Mucosa of stomach (tissue), 1 donor: ENCODE measurements at regions not wholly inside any gene's neighbourhood (a gene's known extent, or its start where the extent isn't known, plus 50 kb on each side); places are given as distances from the start of the nearest gene placed in this dataset.

Source experiments
- H3K27me3 ChIP-seq: one replicate; pipeline ENCODE4 v1.7.0; 2013; ENCODE audit warnings: mild to moderate bottlenecking, low read length; ENCODE audit not compliant: control insufficient read depth, insufficient read depth
- H3K36me3 ChIP-seq: one replicate; pipeline ENCODE4 v1.7.0; 2013; ENCODE audit warnings: low read length; ENCODE audit not compliant: control insufficient read depth, insufficient read depth
- H3K4me1 ChIP-seq: one replicate; pipeline ENCODE4 v1.7.0; 2013; ENCODE audit warnings: mild to moderate bottlenecking, low read length; ENCODE audit not compliant: control insufficient read depth, insufficient read depth
- H3K4me3 ChIP-seq: one replicate; pipeline ENCODE4 v1.7.0; 2013; ENCODE audit warnings: low read length
- H3K9ac ChIP-seq: one replicate; pipeline ENCODE4 v1.7.0; 2013; ENCODE audit warnings: mild to moderate bottlenecking, low read length, moderate library complexity
- H3K9me3 ChIP-seq: one replicate; pipeline ENCODE4 v1.7.0; 2013; ENCODE audit warnings: mild to moderate bottlenecking, low read length, moderate library complexity; ENCODE audit not compliant: control insufficient read depth
- donor health status: Pancreatic carcinoma.

DNA sequence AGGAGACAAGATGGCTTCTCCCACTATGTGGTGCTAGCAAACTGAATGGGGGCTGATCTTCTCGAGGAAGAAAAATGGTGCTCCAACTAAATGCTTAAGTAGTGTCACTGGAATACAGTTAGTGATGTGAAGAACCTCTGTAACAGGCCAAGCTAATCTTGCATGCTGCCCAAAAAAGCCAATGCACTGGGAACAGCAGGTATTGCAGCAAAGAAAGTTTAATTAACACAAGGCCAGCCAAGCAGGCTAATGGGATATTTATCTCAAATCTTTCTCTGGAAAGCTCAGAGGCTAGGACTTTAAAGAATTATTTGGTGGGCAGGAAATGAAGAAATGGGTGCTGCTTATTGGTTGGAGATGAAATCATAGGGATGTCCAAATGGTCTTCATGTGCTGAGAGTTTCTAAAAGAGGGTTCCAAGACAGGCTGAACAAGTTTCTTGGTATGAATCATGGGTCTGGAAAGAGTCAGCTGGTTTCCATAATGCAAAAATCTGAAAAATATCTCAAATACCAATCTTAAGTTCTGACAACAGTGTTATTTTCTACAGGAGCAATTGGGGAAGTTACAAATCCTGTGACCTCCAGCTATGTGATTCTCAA lies 1550.5 kb downstream of the SLITRK5 start:
- H3K27me3 ChIP-seq = no peaks in the 10 kb centered on the region
- no peaks in the 10 kb centered on the region for H3K4me1 ChIP-seq
- H3K36me3 ChIP-seq = no peaks in the 10 kb centered on the region
- H3K9ac ChIP-seq = no peak overlapping the region
- no peak overlapping the region for H3K4me3 ChIP-seq
- no peaks in the 10 kb centered on the region for H3K9me3 ChIP-seq

DNA sequence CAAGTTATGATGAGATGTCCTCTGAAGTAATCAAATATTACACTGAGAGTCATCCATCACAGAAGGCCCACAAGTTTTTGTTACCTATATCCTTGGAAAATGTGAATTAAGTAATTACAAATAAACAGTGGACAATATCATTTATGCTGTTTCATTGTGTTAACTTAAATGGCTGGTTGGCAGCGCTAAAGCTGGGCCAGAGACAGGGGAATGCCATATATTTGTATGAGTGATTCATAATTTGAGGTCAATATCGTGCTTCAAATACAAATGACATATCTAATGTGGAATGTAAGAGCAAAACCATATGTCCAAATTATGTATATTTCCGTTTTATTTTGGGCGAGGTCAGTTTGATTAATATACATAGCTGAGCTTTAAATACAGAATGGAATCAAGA lies 1556.2 kb downstream of the SLITRK5 start:
- no peaks in the 10 kb centered on the region for H3K36me3 ChIP-seq
- H3K9ac ChIP-seq = no peak overlapping the region
- H3K9me3 ChIP-seq = no peaks in the 10 kb centered on the region
- H3K4me3 ChIP-seq = no peak overlapping the region
- no peaks in the 10 kb centered on the region for H3K4me1 ChIP-seq
- H3K27me3 ChIP-seq = no peaks in the 10 kb centered on the region

DNA sequence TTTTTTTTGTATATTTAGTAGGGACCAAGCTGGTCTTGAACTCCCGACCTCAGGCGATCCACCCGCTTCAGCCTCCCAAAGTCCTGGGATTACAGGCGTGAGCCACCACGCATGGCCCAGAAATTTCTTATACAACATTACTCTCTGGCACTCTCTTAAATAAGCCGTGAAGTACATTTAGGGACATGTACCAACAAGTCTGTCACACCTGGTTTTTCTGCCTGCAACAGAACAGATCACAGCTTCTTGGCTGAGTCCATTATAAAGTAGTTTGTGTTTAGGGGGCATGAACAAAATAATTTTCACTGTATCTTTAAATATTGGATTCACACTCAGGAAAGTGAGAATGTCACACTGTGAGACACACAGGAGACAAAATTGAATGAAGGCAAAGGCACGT lies 1567.3 kb downstream of the SLITRK5 start:
- H3K4me1 ChIP-seq = no peaks in the 10 kb centered on the region
- no peak overlapping the region for H3K4me3 ChIP-seq
- H3K9me3 ChIP-seq = no peaks in the 10 kb centered on the region
- no peak overlapping the region for H3K9ac ChIP-seq
- no peaks in the 10 kb centered on the region for H3K36me3 ChIP-seq
- H3K27me3 ChIP-seq = no peaks in the 10 kb centered on the region

DNA sequence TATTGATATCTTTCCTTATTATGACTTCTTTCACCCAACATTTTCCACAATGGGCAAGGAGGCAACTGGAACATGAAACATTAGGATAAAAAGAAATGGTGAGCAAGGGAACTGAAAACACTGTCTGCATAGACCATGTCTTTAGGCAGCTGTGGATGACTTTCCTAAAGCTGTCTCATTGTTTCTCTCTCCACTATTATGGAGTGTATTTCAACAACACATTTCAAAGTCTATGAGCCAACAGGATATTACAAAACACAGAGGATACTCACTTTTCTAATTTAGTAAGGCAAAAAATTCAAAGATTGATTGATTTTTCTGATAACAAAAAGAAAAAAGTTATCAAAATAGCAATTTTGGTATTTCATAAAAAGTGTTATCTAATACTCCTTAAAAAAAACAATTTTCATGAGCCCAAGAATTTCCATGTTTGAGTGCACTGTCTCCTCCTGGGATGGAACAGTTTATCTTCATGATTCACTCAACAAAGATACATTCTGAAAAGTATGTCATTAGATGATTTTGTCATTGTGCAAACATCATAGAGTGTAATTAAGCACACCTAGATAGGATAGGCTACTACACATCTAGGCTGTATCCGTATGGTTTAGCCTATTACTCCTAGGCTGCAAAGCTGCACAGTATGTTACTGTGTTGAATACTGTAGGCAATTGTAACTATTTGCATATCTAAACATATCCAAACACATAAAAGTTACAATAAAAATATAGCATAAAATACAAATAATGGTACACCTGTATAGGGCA lies 1568.4 kb downstream of the SLITRK5 start:
- H3K36me3 ChIP-seq = no peaks in the 10 kb centered on the region
- H3K4me3 ChIP-seq = no peak overlapping the region
- no peak overlapping the region for H3K9ac ChIP-seq
- no peaks in the 10 kb centered on the region for H3K4me1 ChIP-seq
- no peaks in the 10 kb centered on the region for H3K27me3 ChIP-seq
- H3K9me3 ChIP-seq = no peaks in the 10 kb centered on the region

DNA sequence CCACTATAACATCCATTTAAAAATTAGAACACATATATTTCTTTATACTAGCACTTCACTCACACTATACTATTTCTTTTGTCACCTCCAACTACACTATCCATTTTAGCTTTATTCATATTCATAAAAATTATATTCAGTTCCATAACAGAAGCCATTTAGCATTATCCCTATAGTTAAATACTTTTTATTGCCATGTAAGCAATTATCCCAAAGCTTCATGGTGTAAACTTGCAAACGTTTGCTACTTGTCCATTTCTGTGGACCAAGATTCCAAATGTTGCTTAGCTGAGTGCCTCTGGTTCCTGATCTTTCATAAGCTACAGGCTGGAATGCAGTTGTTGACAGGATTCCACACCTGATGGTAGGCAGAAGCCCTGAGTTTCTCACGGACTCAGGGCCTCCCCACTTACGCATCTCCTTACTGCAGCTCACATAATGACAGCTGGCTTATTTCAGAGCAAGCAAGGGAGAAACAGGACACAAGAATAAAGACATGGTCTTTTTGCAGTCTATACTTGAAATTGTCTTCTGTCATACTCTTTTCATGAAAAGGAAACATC lies 1584.8 kb downstream of the SLITRK5 start:
- Histone ChIP-seq H3K4me1 (no peaks in the 10 kb centered on the region), H3K9me3 (no peaks in the 10 kb centered on the region), H3K9ac (no peak overlapping the region), H3K36me3 (no peaks in the 10 kb centered on the region), H3K27me3 (no peaks in the 10 kb centered on the region), H3K4me3 (no peak overlapping the region)

DNA sequence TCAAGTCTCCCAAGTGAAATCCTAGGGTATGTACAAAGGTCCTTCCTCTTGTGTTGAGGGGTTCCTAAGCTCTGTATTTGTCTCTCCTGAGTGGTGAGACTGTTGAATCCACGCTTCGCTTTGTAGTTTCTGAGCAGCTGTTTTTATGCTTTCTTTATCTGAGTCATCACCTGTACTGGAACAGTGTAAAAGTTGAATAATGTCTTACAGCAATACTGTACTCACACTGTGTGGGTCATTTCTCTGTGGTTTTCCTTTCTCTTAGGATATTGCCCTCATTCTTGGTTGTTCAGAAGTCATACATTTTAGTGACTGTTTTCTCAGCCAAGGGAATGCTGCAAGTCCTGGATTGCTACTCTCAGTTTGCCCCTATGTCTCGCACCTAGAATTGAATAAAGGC lies 1596.6 kb downstream of the SLITRK5 start:
- H3K27me3 ChIP-seq = no peaks in the 10 kb centered on the region
- no peaks in the 10 kb centered on the region for H3K4me1 ChIP-seq
- H3K36me3 ChIP-seq = no peaks in the 10 kb centered on the region
- no peak overlapping the region for H3K4me3 ChIP-seq
- no peak overlapping the region for H3K9ac ChIP-seq
- no peaks in the 10 kb centered on the region for H3K9me3 ChIP-seq

DNA sequence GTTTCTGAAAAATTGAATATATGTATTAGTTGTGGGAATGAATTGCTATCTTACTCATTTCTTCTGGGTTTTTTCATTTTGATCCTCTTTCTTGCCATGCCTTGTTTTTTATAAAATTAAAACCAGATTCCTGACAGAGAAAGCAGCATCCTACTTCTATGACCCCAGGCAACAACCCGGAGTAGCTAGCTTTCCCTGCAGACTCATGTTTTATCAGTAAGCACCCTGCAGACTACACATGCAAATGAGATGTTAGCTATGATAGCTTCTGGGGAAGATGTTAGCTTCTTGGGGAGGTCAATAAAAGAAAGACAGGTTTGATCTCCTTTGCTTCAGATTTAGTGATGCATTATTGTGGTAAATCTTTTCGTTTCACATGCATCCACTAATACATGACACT lies 1598.6 kb downstream of the SLITRK5 start:
- H3K36me3 ChIP-seq = no peaks in the 10 kb centered on the region
- H3K27me3 ChIP-seq = no peaks in the 10 kb centered on the region
- H3K4me3 ChIP-seq = no peak overlapping the region

DNA sequence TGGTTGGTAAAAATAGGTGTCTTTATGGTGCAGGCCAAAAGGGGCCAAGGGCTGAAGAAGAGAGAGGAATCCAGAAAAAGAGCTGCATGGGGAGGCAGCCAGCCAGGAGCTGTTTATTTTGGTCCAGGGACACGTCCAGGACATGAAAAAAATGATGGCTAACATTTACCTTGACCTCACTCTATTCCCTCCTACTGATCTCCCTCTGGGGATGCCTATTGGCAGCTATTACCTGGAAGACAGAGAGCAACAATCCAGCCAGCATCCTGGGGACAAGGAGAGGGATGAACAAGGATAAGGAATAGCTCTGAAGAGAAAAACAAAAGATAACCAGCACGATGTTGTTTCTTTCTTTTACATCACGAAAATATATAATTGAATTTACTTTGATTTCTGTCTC lies 1599.6 kb downstream of the SLITRK5 start:
- H3K9me3 ChIP-seq = no peaks in the 10 kb centered on the region
- H3K27me3 ChIP-seq = no peaks in the 10 kb centered on the region
- H3K4me3 ChIP-seq = no peak overlapping the region
- H3K9ac ChIP-seq = no peak overlapping the region
- H3K4me1 ChIP-seq = no peaks in the 10 kb centered on the region
- H3K36me3 ChIP-seq = no peaks in the 10 kb centered on the region

More for the DNA sequence above, 1598.6 kb downstream of the SLITRK5 start:
- H3K4me1 ChIP-seq = no peaks in the 10 kb centered on the region
- no peak overlapping the region for H3K9ac ChIP-seq
- no peaks in the 10 kb centered on the region for H3K9me3 ChIP-seq

DNA sequence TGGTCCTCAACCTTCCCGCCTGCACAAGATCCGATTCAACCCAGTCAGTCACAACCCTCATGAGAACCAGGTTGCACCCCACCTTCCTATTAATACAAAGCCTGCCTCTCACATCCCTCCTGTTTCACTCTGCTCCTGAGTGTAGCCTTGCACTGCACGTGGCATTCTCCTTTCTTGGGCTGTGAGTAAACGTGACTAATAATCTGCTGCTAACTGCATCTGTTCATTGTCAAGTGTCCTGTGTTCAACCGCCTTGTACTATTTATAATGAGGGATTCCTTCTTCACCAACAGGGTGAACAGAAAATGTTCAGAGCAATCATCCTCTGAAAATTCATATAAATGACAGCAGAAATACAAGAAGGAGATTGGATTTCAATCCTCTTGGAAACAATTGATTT lies 1608.2 kb downstream of the SLITRK5 start:
- H3K9me3 ChIP-seq = no peaks in the 10 kb centered on the region
- H3K27me3 ChIP-seq = no peaks in the 10 kb centered on the region
- no peak overlapping the region for H3K4me3 ChIP-seq
- H3K4me1 ChIP-seq = no peaks in the 10 kb centered on the region
- H3K36me3 ChIP-seq = no peaks in the 10 kb centered on the region
- no peak overlapping the region for H3K9ac ChIP-seq

DNA sequence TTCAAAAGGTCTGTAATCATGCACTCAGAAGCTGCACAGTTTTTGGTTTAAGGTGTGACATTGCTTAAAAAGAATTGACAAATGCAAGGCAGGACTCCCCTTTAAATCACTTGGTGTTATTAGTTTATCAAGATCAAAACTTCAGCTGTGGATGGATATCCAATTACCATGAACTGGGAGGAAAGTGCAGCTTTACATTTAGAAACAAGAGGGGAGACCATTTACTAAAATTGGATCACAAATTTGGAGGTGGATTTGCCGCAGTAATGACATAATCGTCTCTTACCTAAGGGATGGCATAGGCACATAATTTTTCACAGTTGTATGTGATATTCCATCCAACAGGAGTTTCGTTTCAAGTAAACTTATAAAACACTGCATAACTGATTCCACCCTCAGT lies 1610.2 kb downstream of the SLITRK5 start:
- Histone ChIP-seq H3K9me3 (no peaks in the 10 kb centered on the region), H3K4me3 (no peak overlapping the region), H3K27me3 (no peaks in the 10 kb centered on the region), H3K36me3 (no peaks in the 10 kb centered on the region), H3K9ac (no peak overlapping the region), H3K4me1 (no peaks in the 10 kb centered on the region)

DNA sequence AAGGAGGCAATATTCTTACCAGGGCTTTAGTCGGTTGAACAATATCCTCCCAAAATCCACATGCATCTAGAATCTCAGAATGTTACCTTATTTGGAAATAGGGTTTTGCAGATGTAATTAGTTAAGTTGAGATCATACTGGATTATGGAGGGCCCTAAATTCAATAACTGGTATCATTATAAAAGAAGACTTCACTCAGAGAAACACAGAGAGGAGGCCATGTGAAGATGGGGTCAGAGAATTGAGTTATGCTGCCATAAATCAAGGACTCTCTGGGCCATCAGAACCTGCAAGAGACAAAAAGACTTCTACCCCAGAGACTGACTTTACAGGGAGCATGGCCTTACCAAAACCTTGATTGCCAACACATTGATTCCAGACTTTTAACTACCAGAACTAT lies 1611.1 kb downstream of the SLITRK5 start:
- H3K27me3 ChIP-seq = no peaks in the 10 kb centered on the region
- H3K4me1 ChIP-seq = no peaks in the 10 kb centered on the region
- no peak overlapping the region for H3K4me3 ChIP-seq
- no peaks in the 10 kb centered on the region for H3K36me3 ChIP-seq
- no peaks in the 10 kb centered on the region for H3K9me3 ChIP-seq
- H3K9ac ChIP-seq = no peak overlapping the region

DNA sequence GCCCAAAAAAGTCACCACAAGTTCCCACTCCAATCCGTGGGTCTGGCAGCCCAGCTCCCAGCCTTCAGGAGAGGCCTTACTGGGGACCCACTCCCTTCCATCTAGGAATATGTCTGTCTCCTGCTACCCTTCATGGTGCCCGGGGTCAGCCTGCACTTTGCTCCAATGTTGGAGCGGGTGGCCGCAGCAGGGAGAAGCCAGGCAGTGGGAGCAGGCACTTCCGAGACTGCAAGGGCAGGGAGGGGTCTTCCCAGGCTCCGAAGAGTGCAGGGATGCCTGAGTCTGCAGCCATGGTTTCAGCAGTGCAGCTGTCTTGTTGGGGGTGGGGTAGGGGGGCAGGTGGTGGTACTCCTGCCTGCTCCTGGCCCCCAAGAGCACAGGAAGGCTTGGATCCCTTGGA lies 1616.2 kb downstream of the SLITRK5 start:
- no peaks in the 10 kb centered on the region for H3K27me3 ChIP-seq
- no peaks in the 10 kb centered on the region for H3K36me3 ChIP-seq
- no peaks in the 10 kb centered on the region for H3K4me1 ChIP-seq
- H3K4me3 ChIP-seq = no peak overlapping the region
- no peak overlapping the region for H3K9ac ChIP-seq
- no peaks in the 10 kb centered on the region for H3K9me3 ChIP-seq
